ENCODE measurements at regions not wholly inside any gene's neighbourhood (a gene's known extent, or its start where the extent isn't known, plus 50 kb on each side); places are given as distances from the start of the nearest gene placed in this dataset.

DNA sequence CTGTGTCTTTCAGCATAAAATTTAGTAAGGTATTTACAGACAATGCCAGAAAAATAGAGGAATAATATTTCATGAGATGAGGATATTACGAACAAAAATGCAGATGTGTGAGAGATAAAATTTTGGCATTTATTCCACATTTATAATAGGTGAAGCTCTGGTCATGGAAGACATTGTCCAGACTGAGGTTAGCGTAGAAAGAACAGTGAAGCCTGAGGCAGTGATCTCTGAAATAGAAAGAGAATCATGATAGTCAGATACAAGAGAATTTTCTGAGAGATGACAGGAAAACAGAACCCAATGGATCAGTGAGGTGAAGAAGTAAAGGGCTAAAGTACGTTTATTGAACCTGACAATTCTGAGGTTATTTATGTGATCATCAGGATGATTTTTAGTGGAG lies 1155.9 kb upstream of the GJE1 start:
- no peak for DNase-seq (ENCODE audit: low spot score)
- in situ Hi-C loops (cut with MboI; ENCODE audit: low pct_unique_long_range_greater_than_20kb, low sequenced_read_pairs, unreplicated experiment), result no loop called here
- TF ChIP-seq, protein P1, sequence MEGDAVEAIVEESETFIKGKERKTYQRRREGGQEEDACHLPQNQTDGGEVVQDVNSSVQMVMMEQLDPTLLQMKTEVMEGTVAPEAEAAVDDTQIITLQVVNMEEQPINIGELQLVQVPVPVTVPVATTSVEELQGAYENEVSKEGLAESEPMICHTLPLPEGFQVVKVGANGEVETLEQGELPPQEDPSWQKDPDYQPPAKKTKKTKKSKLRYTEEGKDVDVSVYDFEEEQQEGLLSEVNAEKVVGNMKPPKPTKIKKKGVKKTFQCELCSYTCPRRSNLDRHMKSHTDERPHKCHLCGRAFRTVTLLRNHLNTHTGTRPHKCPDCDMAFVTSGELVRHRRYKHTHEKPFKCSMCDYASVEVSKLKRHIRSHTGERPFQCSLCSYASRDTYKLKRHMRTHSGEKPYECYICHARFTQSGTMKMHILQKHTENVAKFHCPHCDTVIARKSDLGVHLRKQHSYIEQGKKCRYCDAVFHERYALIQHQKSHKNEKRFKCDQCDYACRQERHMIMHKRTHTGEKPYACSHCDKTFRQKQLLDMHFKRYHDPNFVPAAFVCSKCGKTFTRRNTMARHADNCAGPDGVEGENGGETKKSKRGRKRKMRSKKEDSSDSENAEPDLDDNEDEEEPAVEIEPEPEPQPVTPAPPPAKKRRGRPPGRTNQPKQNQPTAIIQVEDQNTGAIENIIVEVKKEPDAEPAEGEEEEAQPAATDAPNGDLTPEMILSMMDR (IDR thresholded peaks at IDR 0.05; ENCODE audit: extremely low read depth, insufficient read depth, missing control alignments), result no peak

DNA sequence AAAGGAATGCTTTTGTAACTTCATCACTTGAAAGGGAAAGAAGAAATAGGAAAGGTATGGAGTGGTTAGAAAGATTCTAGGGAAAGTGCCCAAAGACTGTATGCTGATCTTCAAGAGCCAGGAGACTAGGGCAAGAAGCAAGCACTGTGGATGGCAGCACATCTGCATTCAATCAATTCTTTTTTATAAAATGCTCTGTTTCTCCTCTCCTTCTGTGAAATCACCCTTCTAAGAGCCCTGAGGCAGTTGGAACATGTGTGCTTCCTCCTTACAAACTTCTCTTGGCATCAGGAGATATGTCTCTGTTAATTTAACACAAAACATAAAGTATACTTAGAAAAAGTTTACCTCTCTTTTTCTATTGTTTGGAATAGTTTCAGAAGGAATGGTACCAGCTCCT lies 1162.2 kb upstream of the GJE1 start:
- DNase-seq (ENCODE audit: low spot score), result no peak
- in situ Hi-C loops (cut with MboI; ENCODE audit: low pct_unique_long_range_greater_than_20kb, low sequenced_read_pairs, unreplicated experiment), result no loop called here
- TF ChIP-seq, protein P1 (IDR thresholded peaks at IDR 0.05; ENCODE audit: extremely low read depth, insufficient read depth, missing control alignments), result no peak

DNA sequence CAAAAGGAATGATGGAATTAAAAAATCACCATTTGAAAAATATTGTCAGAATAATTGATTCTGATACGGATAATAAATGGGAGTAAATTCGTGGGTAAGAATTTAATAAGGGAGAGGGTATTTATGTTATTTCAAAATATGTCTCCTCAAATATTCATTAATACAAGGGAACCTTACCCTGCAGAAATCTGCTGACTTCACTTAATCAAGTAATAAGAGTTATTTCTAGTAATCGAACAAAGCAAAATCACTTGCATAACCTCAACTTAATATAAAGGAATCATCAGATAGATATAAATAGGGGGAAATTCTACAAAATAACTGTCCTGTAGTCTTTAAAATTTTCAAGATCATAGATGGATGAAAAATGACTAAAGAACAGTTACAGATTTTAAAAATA lies 1164.7 kb upstream of the GJE1 start:
- no peak for DNase-seq (ENCODE audit: low spot score)
- TF ChIP-seq, protein P1 (IDR thresholded peaks at IDR 0.05; ENCODE audit: extremely low read depth, insufficient read depth, missing control alignments), result no peak
- in situ Hi-C loops (cut with MboI; ENCODE audit: low pct_unique_long_range_greater_than_20kb, low sequenced_read_pairs, unreplicated experiment), result no loop called here

DNA sequence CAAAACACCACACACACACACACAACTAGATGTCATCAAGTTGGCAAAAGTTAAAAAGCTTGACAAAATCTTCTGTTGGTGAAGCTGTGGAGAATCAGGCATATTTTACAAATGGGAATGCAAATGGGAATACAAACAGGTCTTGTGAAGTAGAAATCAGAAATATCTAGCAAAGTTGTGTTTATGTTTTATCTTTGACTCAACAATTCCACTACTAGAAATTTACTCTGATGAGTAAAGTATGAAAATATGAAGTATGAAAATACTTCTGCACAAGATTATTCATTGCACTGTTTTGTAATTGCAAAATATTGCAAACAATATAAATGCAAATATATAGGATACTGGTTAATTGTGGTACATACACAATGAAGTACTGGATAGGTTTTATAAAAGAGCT lies 1166.0 kb upstream of the GJE1 start:
- in situ Hi-C loops (cut with MboI; ENCODE audit: low pct_unique_long_range_greater_than_20kb, low sequenced_read_pairs, unreplicated experiment), result no loop called here
- DNase-seq (ENCODE audit: low spot score), result no peak
- TF ChIP-seq, protein P1 (IDR thresholded peaks at IDR 0.05; ENCODE audit: extremely low read depth, insufficient read depth, missing control alignments), result no peak

DNA sequence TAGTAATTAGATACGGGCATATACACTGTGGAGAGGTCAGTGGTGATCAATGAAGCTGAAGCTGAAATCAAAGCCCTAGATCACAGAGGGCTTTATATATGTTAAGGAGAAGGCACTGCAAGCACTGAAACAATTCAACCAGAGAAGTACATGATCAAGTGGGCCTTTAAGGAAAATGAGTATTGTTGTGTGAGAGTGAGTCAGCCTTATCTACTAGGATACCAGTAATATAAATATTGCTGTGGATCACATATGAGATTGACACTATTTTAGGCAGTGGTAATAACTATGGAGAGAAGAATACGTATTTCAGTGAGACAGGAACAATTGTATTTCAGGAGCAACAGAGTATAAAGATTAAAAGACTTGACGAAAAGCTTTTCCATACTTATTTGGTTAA lies 1172.2 kb upstream of the GJE1 start:
- no peak for DNase-seq (ENCODE audit: low spot score)
- TF ChIP-seq, protein P1 (IDR thresholded peaks at IDR 0.05; ENCODE audit: extremely low read depth, insufficient read depth, missing control alignments), result no peak
- in situ Hi-C loops (cut with MboI; ENCODE audit: low pct_unique_long_range_greater_than_20kb, low sequenced_read_pairs, unreplicated experiment), result no loop called here

DNA sequence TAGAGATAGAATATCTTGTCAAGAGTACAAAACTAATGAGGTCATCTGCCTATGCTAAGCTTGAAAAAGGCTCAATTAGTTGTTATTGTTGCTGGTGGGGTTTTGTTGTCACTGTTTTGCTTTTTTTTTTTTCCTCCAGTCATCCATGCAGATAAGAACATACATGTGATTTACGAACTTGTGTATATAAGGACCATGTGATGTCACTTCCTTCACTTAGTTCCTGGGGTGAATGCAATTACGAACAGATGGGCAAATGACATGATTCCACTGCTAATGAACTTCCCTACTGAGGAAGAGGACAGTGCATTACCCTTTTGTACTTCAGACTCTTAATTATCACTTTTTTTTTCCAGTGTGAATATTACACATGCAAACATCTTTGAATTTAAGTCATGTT lies 1175.3 kb upstream of the GJE1 start:
- TF ChIP-seq, protein P1 (IDR thresholded peaks at IDR 0.05; ENCODE audit: extremely low read depth, insufficient read depth, missing control alignments), result no peak
- no peak for DNase-seq (ENCODE audit: low spot score)
- in situ Hi-C loops (cut with MboI; ENCODE audit: low pct_unique_long_range_greater_than_20kb, low sequenced_read_pairs, unreplicated experiment), result no loop called here
